Suprapubic skin (tissue), 3 donors: ENCODE measurements at regions not wholly inside any gene's neighbourhood (a gene's known extent, or its start where the extent isn't known, plus 50 kb on each side); places are given as distances from the start of the nearest gene placed in this dataset.

ENCODE experiments used
- POLR2A ChIP-seq, 2 donors: fragments of 450-650 bp; IDR thresholded peaks; one replicate each; pipeline ENCODE4 v1.6.1; 2017; ENCODE audit warnings: antibody characterized with exemption in 2 of 2, mild to moderate bottlenecking in 2 of 2, moderate library complexity in 2 of 2
- TF ChIP-seq, protein P1 (sequence below), 2 donors: fragments of 200-600 bp in 1 of 2; fragments of 450-650 bp in 1 of 2; sonication (generic) in 1 of 2; IDR thresholded peaks; one replicate each; pipeline ENCODE4 v1.5.1; 2016 to 2019; ENCODE audit warnings: antibody characterized with exemption in 2 of 2, mild to moderate bottlenecking in 1 of 2, moderate library complexity in 1 of 2

DNA sequence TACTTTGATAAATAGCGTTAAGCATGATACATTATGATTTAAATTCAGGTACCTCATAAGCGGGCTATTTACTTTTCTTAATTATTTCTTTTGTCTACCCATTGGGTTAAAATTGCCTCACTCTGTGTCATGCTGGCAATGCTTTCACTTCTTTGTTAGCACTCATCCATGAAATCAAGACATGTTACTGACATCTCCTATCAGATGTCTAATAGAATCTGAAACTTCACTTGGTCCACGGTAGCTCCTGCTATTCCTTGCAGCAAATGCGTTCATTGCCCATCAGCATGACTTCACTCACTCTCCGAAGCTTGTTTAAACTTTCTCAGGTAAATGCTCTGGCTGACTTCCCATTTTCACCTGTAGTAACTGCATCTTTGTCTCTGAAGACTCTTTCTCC is 193.5 kb upstream of the EDIL3 start:
- no peak for TF ChIP-seq POLR2A (IDR thresholded peaks at IDR 0.05)
- TF ChIP-seq, protein P1, sequence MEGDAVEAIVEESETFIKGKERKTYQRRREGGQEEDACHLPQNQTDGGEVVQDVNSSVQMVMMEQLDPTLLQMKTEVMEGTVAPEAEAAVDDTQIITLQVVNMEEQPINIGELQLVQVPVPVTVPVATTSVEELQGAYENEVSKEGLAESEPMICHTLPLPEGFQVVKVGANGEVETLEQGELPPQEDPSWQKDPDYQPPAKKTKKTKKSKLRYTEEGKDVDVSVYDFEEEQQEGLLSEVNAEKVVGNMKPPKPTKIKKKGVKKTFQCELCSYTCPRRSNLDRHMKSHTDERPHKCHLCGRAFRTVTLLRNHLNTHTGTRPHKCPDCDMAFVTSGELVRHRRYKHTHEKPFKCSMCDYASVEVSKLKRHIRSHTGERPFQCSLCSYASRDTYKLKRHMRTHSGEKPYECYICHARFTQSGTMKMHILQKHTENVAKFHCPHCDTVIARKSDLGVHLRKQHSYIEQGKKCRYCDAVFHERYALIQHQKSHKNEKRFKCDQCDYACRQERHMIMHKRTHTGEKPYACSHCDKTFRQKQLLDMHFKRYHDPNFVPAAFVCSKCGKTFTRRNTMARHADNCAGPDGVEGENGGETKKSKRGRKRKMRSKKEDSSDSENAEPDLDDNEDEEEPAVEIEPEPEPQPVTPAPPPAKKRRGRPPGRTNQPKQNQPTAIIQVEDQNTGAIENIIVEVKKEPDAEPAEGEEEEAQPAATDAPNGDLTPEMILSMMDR (IDR thresholded peaks at IDR 0.05): no peak
